Cerebellar nuclear complex (tissue), 1 donor: ENCODE measurements at regions not wholly inside any gene's neighbourhood (a gene's known extent, or its start where the extent isn't known, plus 50 kb on each side); places are given as distances from the start of the nearest gene placed in this dataset.

Source experiments
- DNase-seq, 2 experiments: peaks; one replicate each; lab custom pipeline; 2025; lab: John Stamatoyannopoulos, UW

DNA sequence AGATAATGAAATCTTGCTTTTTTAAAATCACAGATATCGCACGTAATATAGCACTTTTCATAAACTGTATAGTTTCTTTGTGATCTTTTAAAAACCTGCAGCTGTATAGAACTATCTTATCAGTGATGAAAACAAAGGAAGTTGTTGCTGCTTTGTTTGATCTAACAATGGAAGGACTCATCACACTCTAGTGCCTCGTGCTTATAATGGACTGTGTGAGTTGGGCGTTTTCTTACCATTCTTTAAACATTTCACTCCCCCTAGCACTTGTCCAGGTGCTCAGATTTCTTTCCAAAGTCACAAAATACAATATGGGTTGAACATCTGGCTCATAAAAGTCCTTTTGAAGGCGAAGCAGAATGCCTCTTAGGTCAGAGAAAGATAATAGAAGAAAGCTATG lies 94.8 kb upstream of the SPATS2L start:
- DNase-seq: no peak

DNA sequence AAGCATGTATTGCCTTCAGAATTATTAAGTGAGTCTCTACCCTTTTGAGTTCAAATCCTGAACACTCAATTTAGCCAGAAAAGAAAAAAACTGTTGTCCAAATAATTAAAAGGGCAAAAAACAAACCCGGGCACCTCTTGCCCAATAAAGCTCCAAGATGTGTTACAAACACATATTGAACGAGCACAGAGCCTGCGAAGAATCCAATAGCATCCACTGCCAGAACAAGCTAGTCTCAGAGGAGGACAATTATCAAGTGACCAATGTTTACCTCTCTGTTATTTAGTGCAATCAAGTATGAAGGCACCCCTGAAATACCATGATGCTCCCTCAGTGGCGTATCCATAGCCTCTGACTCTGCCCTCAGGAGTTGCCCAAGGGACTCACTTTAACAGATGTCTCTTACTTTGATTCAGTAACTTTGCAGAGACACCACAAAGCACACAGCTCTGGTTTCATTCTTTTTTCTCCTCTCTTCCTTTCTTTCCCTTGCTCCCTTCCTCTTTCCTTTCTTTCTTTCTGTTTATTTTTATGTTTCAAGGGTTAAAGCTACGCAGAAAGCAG lies 93.5 kb upstream of the SPATS2L start:
- no peak for DNase-seq

DNA sequence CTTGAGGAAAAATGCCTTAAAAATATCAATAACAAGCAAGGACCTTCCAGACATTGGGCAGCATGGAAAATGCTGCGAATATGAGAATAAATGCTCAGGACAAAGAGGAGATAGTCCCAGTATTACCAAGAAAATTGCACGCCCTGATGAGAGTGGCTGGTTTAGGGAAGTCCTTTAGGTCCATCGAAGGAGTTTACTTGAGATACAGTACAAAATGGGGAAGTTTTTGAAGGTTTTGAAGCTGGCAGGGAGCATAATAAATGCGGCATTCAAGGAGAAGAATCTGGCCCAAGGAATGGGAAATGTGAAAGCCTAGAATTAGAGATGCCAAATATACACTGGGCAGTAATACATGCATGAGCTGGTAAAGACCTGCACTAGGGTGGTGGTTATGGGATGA lies 90.2 kb upstream of the SPATS2L start:
- no peak for DNase-seq

DNA sequence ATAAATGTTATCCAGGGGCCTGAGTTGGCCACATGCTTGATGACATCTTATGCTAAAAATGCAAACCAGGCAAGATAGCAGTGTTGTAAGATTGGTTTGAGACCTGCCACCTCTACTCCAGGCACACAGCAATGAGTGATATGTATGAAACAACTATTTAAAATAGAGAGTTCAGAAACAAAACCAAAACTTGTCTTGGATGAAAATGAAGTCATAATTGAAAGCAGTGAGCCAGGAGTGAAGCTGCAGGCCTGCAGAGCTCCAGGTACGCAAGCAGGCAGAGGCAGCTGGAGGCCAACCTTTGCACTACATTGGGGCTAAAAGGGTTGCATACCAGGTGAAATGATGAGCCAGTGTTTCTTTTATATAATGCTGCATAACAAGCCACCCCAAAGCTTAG lies 89.2 kb upstream of the SPATS2L start:
- DNase-seq: no peak

DNA sequence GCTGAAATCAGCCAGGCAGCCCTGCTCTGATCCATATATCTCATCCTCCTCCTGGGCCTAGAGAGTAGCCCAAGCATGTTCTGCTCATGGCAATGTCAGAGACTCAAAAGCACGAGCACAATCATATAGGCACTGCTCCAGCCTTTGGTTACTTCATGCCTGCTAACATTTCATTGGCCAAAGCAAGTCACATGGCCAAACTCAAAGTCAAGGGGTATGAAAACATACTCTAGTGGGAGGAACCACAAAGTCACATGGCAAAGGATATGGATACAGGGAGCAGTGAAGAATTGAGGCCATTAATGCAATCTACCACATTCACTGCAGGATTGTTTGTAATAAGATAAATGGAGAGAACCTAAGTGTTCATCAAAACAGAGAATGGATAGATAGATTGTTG lies 87.8 kb upstream of the SPATS2L start:
- no peak for DNase-seq

DNA sequence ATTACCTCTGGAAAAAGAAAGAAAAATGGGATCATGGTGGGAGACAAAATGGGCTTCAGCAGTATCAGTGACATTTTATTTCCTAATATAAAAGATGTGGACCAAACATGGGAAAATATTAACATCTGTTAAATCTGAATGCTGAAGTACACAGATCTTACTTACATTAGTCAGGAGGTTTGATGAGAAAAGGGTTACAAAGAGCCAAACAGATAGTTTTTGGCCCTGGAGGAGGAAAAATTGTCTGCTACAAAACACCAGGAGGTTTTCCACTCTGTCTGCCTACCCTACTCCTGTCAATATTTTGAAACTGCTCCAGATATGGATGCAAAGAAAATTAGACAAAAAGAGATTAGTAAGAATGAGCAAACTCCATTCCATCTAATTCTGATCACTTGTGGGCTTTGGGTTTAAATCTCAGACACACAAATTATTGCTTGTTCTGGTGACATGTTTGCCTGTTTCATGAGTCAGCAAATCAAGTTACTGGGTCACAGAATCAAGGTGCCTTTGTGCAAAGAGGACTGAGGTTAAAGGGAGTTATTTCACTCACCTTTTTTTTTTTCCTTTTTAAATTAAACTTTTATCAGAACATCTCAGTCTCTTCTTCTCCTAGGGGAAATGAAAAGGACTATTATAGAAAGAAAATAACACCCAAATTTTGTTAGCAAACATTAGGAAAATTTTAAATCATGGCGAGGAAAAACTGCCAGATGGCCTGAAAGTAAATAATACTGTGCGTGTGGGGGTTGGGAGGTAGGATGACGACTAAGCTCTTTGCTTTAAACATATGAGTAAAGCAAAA lies 87.0 kb upstream of the SPATS2L start:
- DNase-seq: no peak

DNA sequence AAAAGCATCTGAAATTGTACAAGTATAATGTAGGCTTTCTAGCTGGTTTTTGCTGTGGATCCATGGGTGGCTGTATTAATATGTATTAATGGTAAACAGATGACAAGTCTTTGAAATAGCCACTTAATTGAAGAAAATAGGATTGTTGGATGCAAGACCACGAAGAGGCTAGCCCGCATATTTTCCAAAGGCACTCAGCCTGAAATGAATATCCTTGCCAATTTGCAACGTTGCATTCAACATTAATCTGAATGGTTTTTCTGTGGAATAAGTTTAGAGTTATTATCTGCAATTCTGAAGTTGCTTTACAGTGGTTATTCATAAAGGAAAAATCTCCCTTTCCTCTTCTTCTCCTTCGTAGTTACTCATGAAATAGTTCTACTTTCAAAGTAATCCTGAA lies 86.2 kb upstream of the SPATS2L start:
- DNase-seq: no peak

DNA sequence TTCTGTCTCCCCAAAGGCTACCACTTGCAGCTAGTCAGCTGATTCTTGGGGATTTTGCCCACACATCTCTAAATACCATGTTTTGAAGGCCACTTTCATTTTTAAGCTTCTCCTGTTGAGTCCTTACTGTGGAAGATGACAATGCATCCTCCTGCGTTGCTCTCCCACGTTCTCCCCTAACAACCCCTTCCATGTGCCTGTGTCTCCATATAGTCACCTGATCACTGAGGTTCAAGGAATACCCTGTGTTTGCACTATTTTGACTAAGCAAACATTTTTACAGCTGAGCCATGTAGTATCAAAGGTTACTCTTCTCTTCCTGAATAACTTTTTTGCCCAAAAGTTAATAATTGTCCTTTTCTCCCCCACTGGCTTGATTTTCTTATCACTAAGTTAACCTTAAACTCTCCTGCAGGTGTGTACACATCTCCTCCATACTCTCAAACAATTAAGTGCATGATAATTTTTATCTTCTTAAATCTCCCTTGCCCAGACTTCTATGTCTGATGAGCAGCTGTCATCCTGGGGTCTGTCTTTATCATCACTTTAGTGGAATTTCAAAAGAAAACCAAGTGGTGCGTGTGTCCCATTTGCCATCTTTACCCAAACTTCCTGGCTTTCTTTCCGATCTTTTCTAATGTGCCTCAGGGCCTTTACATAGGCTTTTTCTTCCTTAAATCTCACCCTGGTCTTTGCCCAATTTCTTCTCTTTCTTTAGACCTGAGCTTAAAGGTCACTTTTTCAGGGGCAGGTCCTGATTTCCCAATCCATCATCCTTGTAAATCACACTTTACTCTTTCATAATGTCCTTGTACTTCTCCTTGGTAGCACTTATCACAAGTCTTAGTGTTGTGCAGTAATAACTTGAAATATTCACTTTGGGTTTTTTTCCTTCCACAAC lies 85.2 kb upstream of the SPATS2L start:
- no peak for DNase-seq

DNA sequence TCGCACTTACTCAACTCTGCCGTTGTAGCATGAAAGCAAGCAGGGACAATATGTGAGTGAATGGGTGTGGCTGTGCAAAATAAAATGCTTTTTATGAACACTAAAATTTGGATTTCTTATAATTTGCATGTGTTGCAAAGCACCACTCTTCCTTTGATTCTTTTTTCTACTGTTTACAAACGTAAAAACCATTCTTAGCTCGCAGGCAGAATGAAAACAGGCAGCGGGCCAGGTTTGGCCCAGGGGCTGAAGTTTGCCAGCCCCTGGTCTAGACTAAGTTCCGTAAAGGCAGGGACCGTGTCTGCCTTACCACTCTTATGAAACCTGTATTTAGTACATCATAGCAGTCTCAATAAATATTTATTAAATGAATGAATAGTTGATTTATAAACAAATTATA lies 83.7 kb upstream of the SPATS2L start:
- DNase-seq: no peak

DNA sequence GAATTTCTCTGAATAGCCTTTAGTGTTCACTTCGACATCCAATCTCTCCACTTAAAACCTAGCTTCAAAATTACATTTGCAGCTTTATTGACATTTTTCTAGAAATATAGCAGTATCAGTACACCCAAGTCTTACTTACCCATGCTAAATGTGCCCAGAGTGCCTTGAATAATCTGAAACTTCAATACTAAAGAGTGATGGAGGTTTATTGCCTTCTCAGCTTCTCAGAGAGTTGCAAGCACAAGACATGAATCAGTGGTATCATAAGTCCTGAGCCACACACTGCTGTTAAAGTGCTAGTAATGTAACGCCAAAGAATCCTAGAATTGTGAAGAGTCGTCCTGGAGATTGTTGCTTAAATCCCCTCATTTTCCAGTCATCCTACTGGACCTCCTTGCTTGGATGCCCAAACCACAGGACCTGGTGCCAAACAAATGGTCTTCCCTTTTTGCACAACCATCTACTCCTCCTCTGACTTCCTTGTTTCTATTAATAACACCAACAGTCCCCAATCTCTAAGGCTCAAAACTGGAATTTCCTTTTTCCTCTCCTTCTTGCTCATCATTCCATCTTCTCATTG lies 83.2 kb upstream of the SPATS2L start:
- no peak for DNase-seq

DNA sequence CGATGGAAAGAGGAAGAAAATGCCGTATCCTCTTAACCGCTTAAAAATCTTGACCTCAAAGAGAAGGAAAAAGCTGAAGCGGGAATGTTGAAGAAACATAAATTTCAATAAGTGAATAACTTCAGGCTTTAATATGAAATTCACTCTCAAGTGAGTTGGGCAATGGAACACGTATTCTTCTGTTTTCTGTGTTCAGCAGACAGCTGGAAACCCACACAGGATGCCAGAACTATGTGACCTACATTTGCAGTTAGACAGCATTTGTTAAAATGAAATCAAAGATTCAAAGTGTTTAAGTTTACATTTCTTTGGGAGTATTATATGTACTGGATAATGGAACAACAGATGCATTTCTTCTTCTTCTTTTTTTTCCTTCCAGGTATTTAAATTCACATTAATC lies 80.5 kb upstream of the SPATS2L start:
- DNase-seq: no peak

DNA sequence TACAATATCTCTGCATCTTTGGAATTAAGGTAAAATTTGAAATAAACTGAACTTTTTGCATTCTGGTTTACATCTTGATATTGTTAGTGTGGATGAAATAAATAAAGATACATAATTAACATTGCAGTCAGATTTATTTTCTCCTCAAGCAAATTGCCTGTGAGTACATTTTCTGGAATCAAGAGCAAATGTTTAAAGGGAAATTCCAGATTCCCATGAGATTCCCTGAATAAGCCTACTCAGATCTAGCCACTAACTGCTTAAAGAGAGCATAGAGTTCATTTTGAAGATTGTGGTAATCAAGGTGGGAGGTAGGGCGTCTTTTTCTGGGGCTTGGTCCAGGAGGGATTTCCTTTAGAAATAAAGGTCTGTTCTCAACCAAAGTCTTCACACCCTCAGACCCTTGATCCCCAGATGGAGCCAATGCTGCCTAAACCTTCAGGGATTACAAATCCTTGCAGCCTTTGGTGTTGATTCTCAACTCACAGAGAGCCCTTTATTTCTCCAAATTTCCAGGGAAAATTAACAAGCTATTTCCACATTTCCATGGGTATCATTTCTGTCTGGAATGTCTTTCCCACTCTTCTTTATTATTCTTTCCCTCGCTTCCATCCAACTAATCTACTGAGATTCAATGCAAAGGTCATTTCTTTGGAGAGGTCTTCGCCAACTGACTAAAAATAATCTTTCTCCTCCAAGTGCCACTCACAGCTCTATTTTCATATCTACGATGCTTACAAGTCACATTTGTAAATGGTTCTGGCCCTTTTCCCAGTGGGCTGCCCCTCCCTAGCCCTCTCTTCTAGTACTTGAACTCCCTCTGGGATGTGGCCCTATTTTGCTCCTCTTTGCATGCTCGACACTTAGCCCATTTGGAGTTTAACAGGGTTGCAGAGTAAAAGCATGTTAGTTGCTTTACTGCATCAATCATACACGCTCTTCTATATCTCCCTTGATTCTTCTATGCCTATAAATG lies 79.8 kb upstream of the SPATS2L start:
- no peak for DNase-seq

DNA sequence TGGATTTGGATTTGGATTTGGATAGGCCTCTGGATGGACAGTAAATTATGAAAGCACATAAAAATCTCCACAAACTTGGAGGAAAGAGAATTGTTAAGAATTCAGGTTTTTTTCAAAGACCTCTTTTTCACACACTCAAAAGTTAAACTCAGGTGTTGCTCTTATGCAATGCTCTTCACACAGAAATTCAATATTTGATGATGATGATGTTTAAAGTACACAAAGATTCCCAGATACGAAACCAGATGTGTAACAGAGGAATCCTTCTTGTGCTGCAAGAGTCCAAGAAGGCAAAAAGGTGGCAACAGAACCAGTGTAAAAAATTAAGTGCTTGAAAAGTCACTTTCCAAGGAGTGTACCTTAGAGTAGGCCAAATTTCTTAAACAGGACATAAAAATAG lies 75.8 kb upstream of the SPATS2L start:
- no peak for DNase-seq

DNA sequence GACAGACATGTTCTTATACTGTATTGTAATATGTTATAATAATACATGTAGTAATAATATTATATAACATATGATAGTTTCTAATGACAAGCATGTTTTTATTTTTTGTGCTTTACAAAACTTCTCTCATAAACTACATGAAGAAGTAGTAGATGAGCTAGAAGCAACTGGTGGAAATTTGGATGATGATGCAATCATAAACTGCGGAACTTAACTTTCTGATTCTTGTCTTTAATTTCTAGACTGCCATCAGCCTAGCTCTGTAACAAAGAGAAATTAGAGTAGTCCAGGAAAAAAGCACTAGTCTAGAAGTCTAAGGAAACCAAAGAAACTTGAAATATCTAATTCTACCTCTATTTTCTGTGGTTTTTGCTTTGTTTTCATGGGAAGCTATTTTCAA lies 71.0 kb upstream of the SPATS2L start:
- no peak for DNase-seq

DNA sequence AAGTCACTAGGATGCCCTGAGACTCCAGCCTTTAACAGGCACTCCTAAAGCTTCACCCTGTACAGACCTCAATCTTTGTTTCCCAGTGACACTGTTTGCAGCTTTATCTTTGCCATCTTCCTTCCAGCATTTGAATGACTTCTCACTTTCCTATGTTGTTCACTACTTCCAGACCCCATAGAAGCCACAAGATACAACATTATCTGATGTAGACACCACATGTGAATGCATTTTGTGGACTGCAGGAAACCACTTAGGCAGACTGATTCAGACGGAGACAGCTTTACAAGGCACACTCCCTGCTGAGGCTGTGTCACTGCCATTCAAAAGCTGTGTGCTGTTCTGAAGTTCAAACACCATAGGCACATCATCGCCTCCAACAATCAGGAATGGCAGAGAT lies 67.3 kb upstream of the SPATS2L start:
- no peak for DNase-seq

DNA sequence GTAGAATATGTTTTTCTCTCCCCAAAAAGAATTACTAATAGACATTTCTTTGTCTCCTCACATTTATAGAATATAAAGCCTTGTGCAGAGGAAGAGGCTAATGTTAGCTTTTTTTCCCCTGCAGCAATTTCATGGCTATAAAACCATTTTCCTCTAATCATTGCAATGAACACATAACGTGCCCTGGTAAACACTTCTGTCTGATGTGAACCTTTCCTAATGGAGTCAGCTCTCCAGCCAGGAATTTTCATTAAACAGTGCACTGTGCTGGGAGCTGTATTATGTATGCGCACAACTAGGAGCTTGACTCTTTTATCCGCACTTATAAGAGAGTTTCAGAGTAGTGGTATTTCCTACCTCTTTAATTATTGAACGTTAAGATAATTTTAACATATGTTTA lies 63.9 kb upstream of the SPATS2L start:
- no peak for DNase-seq

DNA sequence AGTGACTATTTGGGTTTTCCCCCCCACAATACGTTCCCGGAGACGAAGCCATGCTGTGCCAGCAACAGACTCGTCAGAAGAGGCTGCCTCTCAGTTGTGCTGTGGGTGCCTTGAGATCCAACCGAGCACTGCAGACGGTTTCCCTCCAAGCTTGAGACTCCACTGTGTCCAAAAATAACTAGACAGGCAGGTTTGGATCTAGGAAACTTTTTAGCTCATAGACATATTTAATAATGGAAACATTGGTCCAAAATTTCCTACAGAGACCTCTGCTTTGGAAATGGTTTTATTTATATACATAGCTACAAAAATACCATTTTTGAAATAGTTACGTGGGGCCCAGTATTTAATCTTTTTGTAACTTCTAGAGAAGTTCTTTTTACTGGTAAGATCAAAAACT lies 63.1 kb upstream of the SPATS2L start:
- no peak for DNase-seq

DNA sequence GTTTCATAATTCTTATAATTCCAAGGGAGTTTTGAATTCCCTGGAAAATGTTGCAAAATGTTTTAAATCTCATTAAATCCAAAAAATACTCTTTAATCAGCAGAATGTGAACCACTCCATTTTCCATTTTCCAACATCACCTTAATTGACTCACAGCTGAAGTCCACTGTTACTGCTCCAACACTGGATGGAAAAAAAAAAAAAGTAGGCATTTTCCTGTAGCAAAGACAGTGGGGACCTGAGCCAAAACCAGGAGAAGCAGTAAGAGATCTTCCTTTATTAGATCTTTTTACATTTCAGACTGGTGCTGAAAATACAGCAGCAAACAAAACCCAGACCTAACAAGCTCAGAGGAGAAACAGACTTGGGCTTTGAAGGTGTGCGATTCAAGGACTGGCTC lies 62.4 kb upstream of the SPATS2L start:
- no peak for DNase-seq

DNA sequence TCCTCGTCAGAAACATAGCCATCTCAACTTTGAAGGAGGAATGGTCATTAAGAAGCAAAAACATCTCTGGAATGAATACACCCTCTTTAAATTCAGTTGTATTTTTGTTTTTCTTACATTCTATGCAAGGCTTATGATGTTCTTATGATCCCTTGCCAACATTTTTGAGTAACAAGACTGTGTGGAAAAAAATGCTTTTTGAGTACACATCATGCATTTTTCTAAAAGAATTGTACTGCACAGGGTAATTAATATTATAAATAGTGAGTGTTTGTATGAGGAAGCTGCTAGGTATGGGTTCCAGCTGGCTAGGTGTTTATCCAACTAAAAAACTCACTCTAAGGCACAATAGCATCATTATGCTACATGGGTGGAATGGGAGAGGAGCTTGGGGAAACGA lies 59.0 kb upstream of the SPATS2L start:
- DNase-seq: no peak

DNA sequence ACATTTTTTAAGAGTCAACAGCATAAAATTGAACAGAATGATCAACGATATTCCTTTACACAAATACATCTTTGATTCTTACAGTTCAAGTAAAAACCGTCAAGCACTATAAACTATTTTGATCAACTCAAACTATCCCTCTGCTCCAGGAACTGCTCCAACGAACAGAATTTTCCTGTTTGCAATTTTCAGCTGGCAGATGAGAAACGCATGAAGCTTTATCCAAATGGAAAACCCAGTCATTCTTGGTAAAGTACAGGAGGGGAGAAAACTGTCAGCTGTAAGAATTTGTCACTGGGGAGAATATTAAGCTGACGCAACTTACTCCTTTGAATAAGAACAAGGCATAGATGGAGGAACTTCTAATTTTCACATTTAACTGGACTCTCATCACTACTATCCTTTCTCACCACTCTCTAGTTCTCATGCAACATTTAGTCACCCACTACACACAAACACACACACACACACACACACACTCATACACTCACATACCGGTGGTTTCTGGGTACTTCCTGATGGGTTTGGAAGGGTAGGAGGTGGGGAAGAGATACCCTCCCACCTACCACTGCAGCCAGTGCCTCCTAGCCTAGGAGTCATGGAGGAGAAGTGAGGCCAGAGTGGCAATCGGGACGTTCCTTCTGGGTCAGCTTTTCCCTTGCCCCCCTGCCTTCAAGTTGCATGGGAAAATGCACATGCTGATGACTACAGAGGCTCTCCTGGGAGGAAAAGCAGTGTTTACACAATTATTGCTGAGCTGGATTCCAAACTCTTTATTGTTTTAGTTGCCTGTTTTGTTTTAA lies 54.0 kb upstream of the SPATS2L start:
- DNase-seq: no peak

DNA sequence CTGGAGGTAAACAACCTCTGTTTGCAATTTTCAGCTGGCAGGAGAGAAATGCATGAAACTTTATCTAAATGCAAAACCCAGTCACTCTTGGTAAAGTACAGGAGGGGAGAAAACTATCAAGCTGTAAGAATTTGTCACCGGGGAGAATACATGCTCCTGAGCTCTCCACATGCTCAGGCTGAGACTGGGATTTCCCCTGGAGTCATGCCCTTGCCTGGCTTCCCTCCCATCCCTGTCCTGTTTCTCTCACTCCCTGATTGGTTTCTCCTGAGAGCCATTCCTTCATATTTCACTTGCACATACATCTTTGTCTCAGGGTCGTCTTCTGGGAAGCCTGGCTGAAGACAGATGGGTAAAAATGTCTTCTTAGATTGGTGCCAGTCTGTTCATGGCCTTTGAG lies 52.9 kb upstream of the SPATS2L start:
- DNase-seq: no peak
